ENCODE measurements at regions not wholly inside any gene's neighbourhood (a gene's known extent, or its start where the extent isn't known, plus 50 kb on each side); places are given as distances from the start of the nearest gene placed in this dataset.

GRCh38 chr20:7540923-7541322 is 399.3 kb downstream of the HAO1 start:
- Histone ChIP-seq H3K4me3 (ENCODE audit: low read length) (no peak overlapping the region), H3K9me3 (ENCODE audit: control insufficient read depth, low read length) (no peaks in the 10 kb centered on the region), H3K27ac (ENCODE audit: low read depth, low read length) (no peak overlapping the region), H3K9ac (ENCODE audit: extremely low read depth, low read length, poor library complexity, severe bottlenecking) (no peak overlapping the region), H3K36me3 (ENCODE audit: control insufficient read depth, insufficient read depth, low read length) (no peaks in the 10 kb centered on the region), H3K4me1 (ENCODE audit: control insufficient read depth, insufficient read depth, low read length) (no peaks in the 10 kb centered on the region), H3K27me3 (ENCODE audit: control insufficient read depth, insufficient read depth, low read length, poor library complexity, severe bottlenecking) (no peaks in the 10 kb centered on the region)
- 91 to 92% methylated on average over 2 of the region's 2 CpGs for WGBS, 2 experiments (ENCODE audit: insufficient coverage in 1 of 2, insufficient read length in 1 of 2)
- no peak overlapping the region for H3K27ac Mint-ChIP-seq
- H3K4me3 Mint-ChIP-seq: no peak overlapping the region
- H3K9me3 Mint-ChIP-seq: no peaks in the 10 kb centered on the region
- H3K36me3 Mint-ChIP-seq (ENCODE audit: low read depth): no peaks in the 10 kb centered on the region
- H3K4me1 Mint-ChIP-seq: no peaks in the 10 kb centered on the region
- no peak for DNase-seq
- TF ChIP-seq CTCF (conservative IDR thresholded peaks at IDR 0.05): no peak
- no peaks in the 10 kb centered on the region for H3K27me3 Mint-ChIP-seq (ENCODE audit: insufficient read depth)

- no peak overlapping the region for H3K27ac ChIP-seq (ENCODE audit: low read depth, low read length)
- no peaks in the 10 kb centered on the region for H3K9me3 ChIP-seq (ENCODE audit: control insufficient read depth, low read length)
- H3K4me1 ChIP-seq (ENCODE audit: control insufficient read depth, insufficient read depth, low read length): no peaks in the 10 kb centered on the region
- no peak overlapping the region for H3K4me3 ChIP-seq (ENCODE audit: low read length)
- no peak for DNase-seq
- H3K9ac ChIP-seq (ENCODE audit: extremely low read depth, low read length, poor library complexity, severe bottlenecking): no peak overlapping the region
- 83 to 88% methylated on average over 1 to 3 of the region's 3 CpGs for WGBS, 2 experiments (ENCODE audit: insufficient coverage in 1 of 2, insufficient read length in 1 of 2)
- no peaks in the 10 kb centered on the region for H3K36me3 ChIP-seq (ENCODE audit: control insufficient read depth, insufficient read depth, low read length)
- no peaks in the 10 kb centered on the region for H3K9me3 Mint-ChIP-seq
- H3K4me1 Mint-ChIP-seq: no peaks in the 10 kb centered on the region
- no peak overlapping the region for H3K27ac Mint-ChIP-seq
- H3K4me3 Mint-ChIP-seq: no peak overlapping the region
- TF ChIP-seq CTCF (conservative IDR thresholded peaks at IDR 0.05): no peak
- no peaks in the 10 kb centered on the region for H3K36me3 Mint-ChIP-seq (ENCODE audit: low read depth)
- no peaks in the 10 kb centered on the region for H3K27me3 Mint-ChIP-seq (ENCODE audit: insufficient read depth)
- no peaks in the 10 kb centered on the region for H3K27me3 ChIP-seq (ENCODE audit: control insufficient read depth, insufficient read depth, low read length, poor library complexity, severe bottlenecking)
Observed at GRCh38 chr20:7571101-7571500, 369.2 kb downstream of the HAO1 start.

DNA sequence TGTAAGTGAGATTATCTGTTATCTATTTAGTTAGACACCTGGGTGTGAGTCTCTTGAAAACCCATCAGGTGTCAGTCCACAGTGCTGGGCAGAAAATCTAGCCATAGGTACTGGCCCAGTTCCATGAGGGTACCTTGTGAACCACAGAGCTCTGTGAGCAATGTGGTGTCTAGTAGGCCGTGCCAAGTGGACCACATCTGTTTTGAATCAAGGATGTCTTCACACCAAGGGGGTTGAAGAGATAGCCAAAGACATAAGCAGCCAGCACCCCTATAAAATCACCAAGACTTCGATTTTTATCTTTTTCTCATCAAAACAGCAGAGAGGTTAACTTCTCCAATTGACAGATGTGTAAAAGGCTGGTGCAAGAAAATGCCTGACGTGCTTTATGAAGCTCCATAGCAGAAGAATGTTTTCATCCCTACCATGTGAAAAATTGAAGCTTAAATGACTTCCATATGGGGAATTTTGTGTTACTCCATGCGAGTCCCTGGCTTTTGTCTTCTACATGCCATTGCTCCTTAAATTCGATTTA is 368.7 kb downstream of the HAO1 start:
- H3K27ac Mint-ChIP-seq: no peak overlapping the region
- no peaks in the 10 kb centered on the region for H3K27me3 Mint-ChIP-seq (ENCODE audit: insufficient read depth)
- H3K4me3 Mint-ChIP-seq: no peak overlapping the region
- Histone ChIP-seq H3K36me3 (ENCODE audit: control insufficient read depth, insufficient read depth, low read length) (no peaks in the 10 kb centered on the region), H3K9ac (ENCODE audit: extremely low read depth, low read length, poor library complexity, severe bottlenecking) (no peak overlapping the region), H3K27me3 (ENCODE audit: control insufficient read depth, insufficient read depth, low read length, poor library complexity, severe bottlenecking) (no peaks in the 10 kb centered on the region), H3K4me1 (ENCODE audit: control insufficient read depth, insufficient read depth, low read length) (no peaks in the 10 kb centered on the region), H3K4me3 (ENCODE audit: low read length) (no peak overlapping the region), H3K9me3 (ENCODE audit: control insufficient read depth, low read length) (no peaks in the 10 kb centered on the region), H3K27ac (ENCODE audit: low read depth, low read length) (no peak overlapping the region)
- DNase-seq: no peak
- no peaks in the 10 kb centered on the region for H3K9me3 Mint-ChIP-seq
- no peaks in the 10 kb centered on the region for H3K4me1 Mint-ChIP-seq
- WGBS, 2 experiments (ENCODE audit: insufficient coverage in 1 of 2, insufficient read length in 1 of 2): 92 to 93% methylated on average over 3 to 5 of the region's 5 CpGs
- H3K36me3 Mint-ChIP-seq (ENCODE audit: low read depth): no peaks in the 10 kb centered on the region
- no peak for TF ChIP-seq CTCF (conservative IDR thresholded peaks at IDR 0.05)

Measured in endodermal cell (in vitro differentiated cells).